ENCODE measurements at regions not wholly inside any gene's neighbourhood (a gene's known extent, or its start where the extent isn't known, plus 50 kb on each side); places are given as distances from the start of the nearest gene placed in this dataset.
A peak's percentile ranks its signal among the peaks of the same experiment; 100 is the strongest.

GRCh38 chr3:99515891-99516290 is 122.5 kb upstream of the COL8A1 start:
- Histone ChIP-seq H3K4me1 (ENCODE audit: control insufficient read depth in 5 of 5, insufficient read depth in 5 of 5, low read length in 5 of 5) (no peaks in the 10 kb centered on the region), H3K4me3 (no peak overlapping the region), H3K27ac (ENCODE audit: low read depth in 1 of 2, low read length in 1 of 2) (no peak overlapping the region), H3K9ac (ENCODE audit: insufficient read depth in 1 of 2, low read length in 2 of 2) (no peak overlapping the region), H3K27me3 (ENCODE audit: control insufficient read depth in 3 of 3, insufficient read depth in 3 of 3, low read length in 2 of 3) (no peaks in the 10 kb centered on the region), H3K36me3 (ENCODE audit: control insufficient read depth in 4 of 4, insufficient read depth in 4 of 4, low read length in 4 of 4) (no peaks in the 10 kb centered on the region), H3K9me3 (ENCODE audit: control insufficient read depth in 4 of 4, insufficient read depth in 3 of 4, low read length in 3 of 4) (no peaks in the 10 kb centered on the region)
- 91 to 94% methylated on average over 4 of the region's 4 CpGs for WGBS, 2 donors
- DNase-seq (no peak), ATAC-seq (ENCODE audit: insufficient read depth, low FRiP score) (no peak)
- no peak for TF ChIP-seq CTCF (IDR thresholded peaks at IDR 0.05; ENCODE audit: control extremely low read depth, extremely low read depth)

GRCh38 chr3:99509224-99509623 is 129.2 kb upstream of the COL8A1 start:
- H3K27ac ChIP-seq (ENCODE audit: low read depth in 1 of 2, low read length in 1 of 2): no peak overlapping the region
- H3K9me3 ChIP-seq (ENCODE audit: control insufficient read depth in 4 of 4, insufficient read depth in 3 of 4, low read length in 3 of 4): no peaks in the 10 kb centered on the region
- ATAC-seq (ENCODE audit: insufficient read depth, low FRiP score): no peak
- no peak for DNase-seq
- no peak overlapping the region for H3K4me3 ChIP-seq
- no peaks in the 10 kb centered on the region for H3K36me3 ChIP-seq (ENCODE audit: control insufficient read depth in 4 of 4, insufficient read depth in 4 of 4, low read length in 4 of 4)
- H3K4me1 ChIP-seq (ENCODE audit: control insufficient read depth in 5 of 5, insufficient read depth in 5 of 5, low read length in 5 of 5): peaks cover 0 to 8% (median 0%) of the 10 kb centered on the region in 5 donors
- WGBS, 2 donors: 75 to 81% methylated on average over 5 of the region's 5 CpGs
- no peak overlapping the region for H3K9ac ChIP-seq (ENCODE audit: insufficient read depth in 1 of 2, low read length in 2 of 2)
- no peaks in the 10 kb centered on the region for H3K27me3 ChIP-seq (ENCODE audit: control insufficient read depth in 3 of 3, insufficient read depth in 3 of 3, low read length in 2 of 3)
- TF ChIP-seq CTCF (IDR thresholded peaks at IDR 0.05; ENCODE audit: control extremely low read depth, extremely low read depth): no peak

GRCh38 chr3:99508191-99508590 is 130.2 kb upstream of the COL8A1 start:
- Histone ChIP-seq H3K4me3 (no peak overlapping the region), H3K4me1 (ENCODE audit: control insufficient read depth in 5 of 5, insufficient read depth in 5 of 5, low read length in 5 of 5) (peaks cover 0 to 11% (median 0%) of the 10 kb centered on the region in 5 donors), H3K9ac (ENCODE audit: insufficient read depth in 1 of 2, low read length in 2 of 2) (no peak overlapping the region), H3K9me3 (ENCODE audit: control insufficient read depth in 4 of 4, insufficient read depth in 3 of 4, low read length in 3 of 4) (no peaks in the 10 kb centered on the region), H3K36me3 (ENCODE audit: control insufficient read depth in 4 of 4, insufficient read depth in 4 of 4, low read length in 4 of 4) (no peaks in the 10 kb centered on the region), H3K27me3 (ENCODE audit: control insufficient read depth in 3 of 3, insufficient read depth in 3 of 3, low read length in 2 of 3) (no peaks in the 10 kb centered on the region), H3K27ac (ENCODE audit: low read depth in 1 of 2, low read length in 1 of 2) (no peak overlapping the region)
- TF ChIP-seq CTCF (IDR thresholded peaks at IDR 0.05; ENCODE audit: control extremely low read depth, extremely low read depth): no peak
- ATAC-seq (ENCODE audit: insufficient read depth, low FRiP score) (no peak), DNase-seq (no peak)

GRCh38 chr3:99505646-99506269 is 132.6 kb upstream of the COL8A1 start:
- DNase-seq (no peak), ATAC-seq (ENCODE audit: insufficient read depth, low FRiP score) (peak; percentile 68)
- 41 to 60% methylated on average over 7 of the region's 7 CpGs for WGBS, 2 donors
- Histone ChIP-seq H3K9ac (ENCODE audit: insufficient read depth in 1 of 2, low read length in 2 of 2) (no peak overlapping the region), H3K4me3 (no peak overlapping the region), H3K27ac (ENCODE audit: low read depth in 1 of 2, low read length in 1 of 2) (no peak overlapping the region), H3K36me3 (ENCODE audit: control insufficient read depth in 4 of 4, insufficient read depth in 4 of 4, low read length in 4 of 4) (no peaks in the 10 kb centered on the region), H3K4me1 (ENCODE audit: control insufficient read depth in 5 of 5, insufficient read depth in 5 of 5, low read length in 5 of 5) (peaks cover 0 to 18% (median 0%) of the 10 kb centered on the region in 5 donors), H3K27me3 (ENCODE audit: control insufficient read depth in 3 of 3, insufficient read depth in 3 of 3, low read length in 2 of 3) (no peaks in the 10 kb centered on the region), H3K9me3 (ENCODE audit: control insufficient read depth in 4 of 4, insufficient read depth in 3 of 4, low read length in 3 of 4) (no peaks in the 10 kb centered on the region)
- TF ChIP-seq CTCF (IDR thresholded peaks at IDR 0.05; ENCODE audit: control extremely low read depth, extremely low read depth): no peak

Data from lung (tissue), 11 donors.